Heart left ventricle (tissue), 16 donors: ENCODE measurements at regions not wholly inside any gene's neighbourhood (a gene's known extent, or its start where the extent isn't known, plus 50 kb on each side); places are given as distances from the start of the nearest gene placed in this dataset.

Experiments
- ATAC-seq, 4 donors: fragments of 200-7000 bp; cut with Tn5 transposase; one replicate each; pipeline ENCODE4 v1.9.1; 2020 to 2022; ENCODE audit warnings: moderate library complexity in 4 of 4, mild to moderate bottlenecking in 3 of 4, moderate number of reproducible peaks in 1 of 4
- DNase-seq, 5 donors: peaks; one replicate each; pipeline ENCODE4 v3.0.0-alpha.2; 2020
- H3K27ac ChIP-seq, 12 donors: fragments of 200-600 bp; sonication (generic) in 4 of 12; one replicate each; pipeline versions ENCODE4 v1.5.0 to v1.8.0; 2016 to 2022; ENCODE audit warnings: mild to moderate bottlenecking in 2 of 12
- H3K27me3 ChIP-seq, 9 donors: fragments of 200-600 bp; sonication (generic) in 2 of 9; one replicate each; pipeline versions ENCODE4 v1.5.1 to v1.8.0; 2016 to 2022; ENCODE audit warnings: mild to moderate bottlenecking in 3 of 9
- H3K36me3 ChIP-seq, 9 donors: fragments of 200-600 bp; sonication (generic) in 2 of 9; one replicate each; pipeline versions ENCODE4 v1.5.0 to v1.8.0; 2018 to 2022; ENCODE audit warnings: mild to moderate bottlenecking in 2 of 9
- H3K4me1 ChIP-seq, 12 donors: fragments of 200-600 bp; sonication (generic) in 4 of 12; one replicate each; pipeline versions ENCODE4 v1.5.0 to v1.8.0; 2016 to 2022; ENCODE audit warnings: mild to moderate bottlenecking in 3 of 12
- H3K4me3 ChIP-seq, 12 donors: fragments of 200-600 bp; sonication (generic) in 4 of 12; one replicate each; pipeline versions ENCODE4 v1.5.0 to v1.8.0; 2017 to 2022; ENCODE audit warnings: mild to moderate bottlenecking in 9 of 12, moderate library complexity in 4 of 12
- H3K9me3 ChIP-seq, 12 donors: fragments of 200-600 bp; sonication (generic) in 4 of 12; one replicate each; pipeline versions ENCODE4 v1.5.0 to v1.8.0; 2016 to 2022; ENCODE audit warnings: mild to moderate bottlenecking in 1 of 12
- CTCF ChIP-seq, 12 donors: fragments of 200-600 bp; sonication (generic) in 4 of 12; IDR thresholded peaks; one replicate each; pipeline versions ENCODE4 v1.5.0 to v1.8.0; 2018 to 2022; ENCODE audit warnings: antibody characterized with exemption in 12 of 12, mild to moderate bottlenecking in 5 of 12
- POLR2A ChIP-seq, 2 donors: fragments of 450-650 bp; IDR thresholded peaks; one replicate each; pipeline ENCODE4 v1.6.1; 2017; ENCODE audit warnings: antibody characterized with exemption in 2 of 2, mild to moderate bottlenecking in 2 of 2, moderate library complexity in 2 of 2
- WGBS, 4 donors: extraction: QIAGEN DNeasy Blood & Tissue Kit in 2 of 4; methylation state at CpG; one replicate each; pipeline versions ENCODE4 v1.1.5 to v1.1.7; 2013 to 2018; 5-methylcytosine and 5-hydroxymethylcytosine counted together
- intact Hi-C, 10 donors: fragments of 100-400 bp; cut with DNase I; formaldehyde crosslinking; loops; one replicate each; pipeline versions ENCODE4 v1.11.1 to v1.14.2; 2022
- donor health status: ischemic (EF 13 %, LVEDD 7.1; RV severe dilation, severe dysfunction).
- donor health status: healthy with polysubstance abuse.
- donor health status: DM: no; HTN: yes; CAD: no.
- donor health status: DM: no; HTN: no; CAD: no.
- donor health status: ischemic (EF 25% LVEDD 6.9; RV normal size, moderate dysfunction).
- donor health status: ischemic (EF 25% LVEDD 5.7; RV mildly dilated, moderate dysfunction).
- donor health status: healthy.
- donor health status: DM: yes; HTN: yes; CAD: no.
- donor health status: ischemic (EF 35%, LVEDD 5.7; RV mildly dilated, moderate dysfunction).
- donor health status: nonischemic (EF 11% LVEDD 7.7; RV severe dilation, severe dysfunction).
- donor health status: DM: yes; HTN: yes; CAD: no.
- donor health status: PGD.
- donor health status: ischemic (EF 29% LVEDD 5.4; RV normal size, mild dysfunction).
- donor health status: nonischemic (EF 23%, LVEDD 6.1; RV moderate dilation, normal function).

GRCh38 chr12:78386871-78387270 lies 477.7 kb upstream of the SYT1 start:
- Histone ChIP-seq H3K4me3 (no peak overlapping the region), H3K4me1 (no peaks in the 10 kb centered on the region), H3K27ac (no peak overlapping the region), H3K36me3 (no peaks in the 10 kb centered on the region), H3K9me3 (no peaks in the 10 kb centered on the region), H3K27me3 (no peaks in the 10 kb centered on the region)
- WGBS, 4 donors = 88 to 91% (median 89%) methylated on average over 2 of the region's 2 CpGs
- ATAC-seq = no peak
- TF ChIP-seq POLR2A (IDR thresholded peaks at IDR 0.05) = no peak
- no peak for TF ChIP-seq CTCF (IDR thresholded peaks at IDR 0.05)
- no peak for DNase-seq
- intact Hi-C loops = no loop called here

GRCh38 chr12:78387721-78388120 lies 476.9 kb upstream of the SYT1 start:
- TF ChIP-seq POLR2A (IDR thresholded peaks at IDR 0.05) (no peak), CTCF (IDR thresholded peaks at IDR 0.05) (no peak)

GRCh38 chr12:78388461-78388860 lies 476.1 kb upstream of the SYT1 start:
- no peak for TF ChIP-seq CTCF (IDR thresholded peaks at IDR 0.05)
- TF ChIP-seq POLR2A (IDR thresholded peaks at IDR 0.05) = no peak
- Histone ChIP-seq H3K4me1 (no peaks in the 10 kb centered on the region), H3K36me3 (no peaks in the 10 kb centered on the region), H3K4me3 (no peak overlapping the region), H3K27ac (no peak overlapping the region), H3K27me3 (no peaks in the 10 kb centered on the region), H3K9me3 (no peaks in the 10 kb centered on the region)
- intact Hi-C loops = no loop called here
- no peak for ATAC-seq
- DNase-seq = no peak

More at GRCh38 chr12:78387721-78388120, 476.9 kb upstream of the SYT1 start:
- Histone ChIP-seq H3K4me3 (no peak overlapping the region), H3K27me3 (no peaks in the 10 kb centered on the region), H3K27ac (no peak overlapping the region), H3K36me3 (no peaks in the 10 kb centered on the region), H3K9me3 (no peaks in the 10 kb centered on the region), H3K4me1 (no peaks in the 10 kb centered on the region)
- ATAC-seq = no peak
- DNase-seq = no peak
- intact Hi-C loops = no loop called here

GRCh38 chr12:78390920-78391319 lies 473.7 kb upstream of the SYT1 start:
- intact Hi-C loops = loop anchor here in 1 of 10 donors (10.0 kb wide), 1 partner anchor 954 kb away; no protein-coding TSS in a partner anchor
- Histone ChIP-seq H3K27me3 (no peaks in the 10 kb centered on the region), H3K4me3 (no peak overlapping the region), H3K36me3 (no peaks in the 10 kb centered on the region), H3K9me3 (no peaks in the 10 kb centered on the region), H3K27ac (no peak overlapping the region), H3K4me1 (no peaks in the 10 kb centered on the region)
- WGBS, 4 donors = 53 to 81% (median 78%) methylated on average over 5 of the region's 5 CpGs
- ATAC-seq (no peak), DNase-seq (no peak)
- TF ChIP-seq CTCF (IDR thresholded peaks at IDR 0.05) = no peak
- TF ChIP-seq POLR2A (IDR thresholded peaks at IDR 0.05) = no peak
